ENCODE measurements at regions not wholly inside any gene's neighbourhood (a gene's known extent, or its start where the extent isn't known, plus 50 kb on each side); places are given as distances from the start of the nearest gene placed in this dataset.

GRCh38 chr15:31483053-31483985 lies 156.7 kb downstream of the KLF13 start:
- no peaks in the 10 kb centered on the region for H3K36me3 ChIP-seq (ENCODE audit: control insufficient read depth, insufficient read depth, low read length)
- peaks cover 4% of the 10 kb centered on the region for H3K36me3 Mint-ChIP-seq (ENCODE audit: low read depth)
- WGBS, 2 experiments (ENCODE audit: insufficient coverage in 1 of 2, insufficient read length in 1 of 2) = 10 to 28% methylated on average over 56 to 147 of the region's 147 CpGs
- H3K27me3 ChIP-seq (ENCODE audit: control insufficient read depth, insufficient read depth, low read length, poor library complexity, severe bottlenecking) = peaks cover 47% of the 10 kb centered on the region
- H3K27me3 Mint-ChIP-seq (ENCODE audit: insufficient read depth) = peaks cover 57% of the 10 kb centered on the region
- no peak for TF ChIP-seq CTCF (conservative IDR thresholded peaks at IDR 0.05)
- H3K27ac Mint-ChIP-seq = no peak overlapping the region
- no peaks in the 10 kb centered on the region for H3K9me3 ChIP-seq (ENCODE audit: control insufficient read depth, low read length)
- H3K9me3 Mint-ChIP-seq = peaks cover 11% of the 10 kb centered on the region
- H3K27ac ChIP-seq (ENCODE audit: low read depth, low read length) = no peak overlapping the region
- peak overlapping the region; percentile 46 for H3K4me3 Mint-ChIP-seq
- H3K9ac ChIP-seq (ENCODE audit: extremely low read depth, low read length, poor library complexity, severe bottlenecking) = no peak overlapping the region
- H3K4me1 ChIP-seq (ENCODE audit: control insufficient read depth, insufficient read depth, low read length) = no peaks in the 10 kb centered on the region
- peaks cover 8% of the 10 kb centered on the region for H3K4me1 Mint-ChIP-seq
- DNase-seq = peak; percentile 44
- H3K4me3 ChIP-seq (ENCODE audit: low read length) = no peak overlapping the region

GRCh38 chr15:31483986-31484951 lies 157.6 kb downstream of the KLF13 start:
- no peak overlapping the region for H3K27ac Mint-ChIP-seq
- peaks cover 57% of the 10 kb centered on the region for H3K27me3 Mint-ChIP-seq (ENCODE audit: insufficient read depth)
- no peak overlapping the region for H3K9ac ChIP-seq (ENCODE audit: extremely low read depth, low read length, poor library complexity, severe bottlenecking)
- peaks cover 10% of the 10 kb centered on the region for H3K4me1 Mint-ChIP-seq
- peaks cover 4% of the 10 kb centered on the region for H3K36me3 Mint-ChIP-seq (ENCODE audit: low read depth)
- H3K4me3 Mint-ChIP-seq = peak overlapping the region; percentile 43
- H3K36me3 ChIP-seq (ENCODE audit: control insufficient read depth, insufficient read depth, low read length) = no peaks in the 10 kb centered on the region
- peaks cover 11% of the 10 kb centered on the region for H3K9me3 Mint-ChIP-seq
- no peaks in the 10 kb centered on the region for H3K4me1 ChIP-seq (ENCODE audit: control insufficient read depth, insufficient read depth, low read length)
- peaks cover 47% of the 10 kb centered on the region for H3K27me3 ChIP-seq (ENCODE audit: control insufficient read depth, insufficient read depth, low read length, poor library complexity, severe bottlenecking)
- DNase-seq = peak; percentile 37
- no peak overlapping the region for H3K27ac ChIP-seq (ENCODE audit: low read depth, low read length)
- H3K9me3 ChIP-seq (ENCODE audit: control insufficient read depth, low read length) = no peaks in the 10 kb centered on the region
- WGBS, 2 experiments (ENCODE audit: insufficient coverage in 1 of 2, insufficient read length in 1 of 2) = 73 to 93% methylated on average over 50 to 100 of the region's 100 CpGs
- TF ChIP-seq CTCF (conservative IDR thresholded peaks at IDR 0.05) = no peak
- no peak overlapping the region for H3K4me3 ChIP-seq (ENCODE audit: low read length)

- Histone ChIP-seq H3K4me3 (ENCODE audit: low read length) (no peak overlapping the region), H3K9me3 (ENCODE audit: control insufficient read depth, low read length) (no peaks in the 10 kb centered on the region), H3K36me3 (ENCODE audit: control insufficient read depth, insufficient read depth, low read length) (no peaks in the 10 kb centered on the region), H3K9ac (ENCODE audit: extremely low read depth, low read length, poor library complexity, severe bottlenecking) (no peak overlapping the region), H3K4me1 (ENCODE audit: control insufficient read depth, insufficient read depth, low read length) (no peaks in the 10 kb centered on the region), H3K27me3 (ENCODE audit: control insufficient read depth, insufficient read depth, low read length, poor library complexity, severe bottlenecking) (peaks cover 47% of the 10 kb centered on the region), H3K27ac (ENCODE audit: low read depth, low read length) (no peak overlapping the region)
- Mint-ChIP-seq H3K27ac (no peak overlapping the region), H3K9me3 (peaks cover 11% of the 10 kb centered on the region), H3K27me3 (ENCODE audit: insufficient read depth) (peaks cover 57% of the 10 kb centered on the region), H3K4me1 (peaks cover 10% of the 10 kb centered on the region), H3K36me3 (ENCODE audit: low read depth) (peaks cover 4% of the 10 kb centered on the region), H3K4me3 (no peak overlapping the region)
- no peak for DNase-seq
- WGBS, 2 experiments (ENCODE audit: insufficient coverage in 1 of 2, insufficient read length in 1 of 2) = 91 to 100% methylated on average over 1 to 5 of the region's 5 CpGs
- no peak for TF ChIP-seq CTCF (conservative IDR thresholded peaks at IDR 0.05)
Observed at GRCh38 chr15:31484986-31485385, 158.4 kb downstream of the KLF13 start.

Measured in endodermal cell (in vitro differentiated cells).